HepG2 (cell line): ENCODE measurements at regions not wholly inside any gene's neighbourhood (a gene's known extent, or its start where the extent isn't known, plus 50 kb on each side); places are given as distances from the start of the nearest gene placed in this dataset.

Experiments used
- PTBP1 ChIP-seq: fragments of 200-400 bp; formaldehyde crosslinking; IDR thresholded peaks from 2 replicates; pipeline ENCODE4 v1.6.1; 2018; ENCODE audit warnings: low read length, low read depth; ENCODE audit not compliant: poor library complexity, severe bottlenecking
- ZNF879 ChIP-seq: sonication (generic); formaldehyde crosslinking; IDR thresholded peaks from 2 replicates; pipeline ENCODE4 v1.8.1; 2023; ENCODE audit warnings: missing genetic modification reagents

DNA sequence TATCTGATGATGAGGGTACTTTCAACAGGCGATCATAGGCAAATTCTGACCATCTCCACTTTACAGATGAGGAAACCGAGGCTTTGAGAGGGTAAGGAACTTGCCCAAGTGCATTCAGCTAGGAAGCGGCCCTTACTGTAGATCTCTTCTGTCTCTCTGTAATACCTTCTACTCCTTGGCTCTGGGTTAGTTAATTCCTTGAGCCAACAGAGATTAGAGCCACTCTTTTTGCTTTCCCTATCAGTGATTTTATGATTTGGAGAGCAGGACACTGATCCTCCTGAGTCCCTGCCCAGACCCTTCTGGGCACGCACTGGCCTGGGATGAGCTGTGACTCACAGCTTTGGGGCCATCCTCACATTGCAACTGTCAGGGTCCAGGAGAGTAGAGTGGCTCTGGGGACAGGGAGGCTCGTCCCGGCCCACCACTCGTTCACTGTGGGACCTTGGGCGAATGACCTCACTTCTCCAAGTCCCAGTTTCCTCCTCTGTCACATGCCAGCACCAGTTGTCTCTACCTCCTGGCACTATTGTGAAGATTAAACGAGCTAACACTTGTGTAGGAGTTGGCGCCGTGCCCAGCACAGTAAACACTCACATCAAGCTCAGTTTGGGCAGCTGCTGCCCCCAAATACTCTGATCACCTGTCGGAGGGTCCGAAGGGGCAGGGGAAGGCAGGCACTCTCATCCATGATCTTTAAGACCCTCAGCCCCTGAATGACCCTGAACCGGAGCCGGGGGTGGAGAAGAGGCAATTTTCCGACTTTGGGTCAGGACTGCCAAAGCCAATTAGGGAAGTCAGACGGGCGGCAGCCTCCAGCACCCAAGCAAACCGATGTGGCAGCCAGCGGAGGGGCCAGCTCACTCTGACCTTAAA is 235.0 kb downstream of the MIAT start:
- TF ChIP-seq PTBP1 (no peak), ZNF879 (CRISPR knock-in tag) (no peak)
